ENCODE measurements at regions not wholly inside any gene's neighbourhood (a gene's known extent, or its start where the extent isn't known, plus 50 kb on each side); places are given as distances from the start of the nearest gene placed in this dataset.

- DNase-seq, result no peak
These were observed 173.3 kb upstream of the MYCN start for GRCh38 chr2:15766911-15767597.

- DNase-seq, result no peak
These were observed 172.7 kb upstream of the MYCN start for GRCh38 chr2:15767679-15768078.

GRCh38 chr2:15768142-15768541 is 172.2 kb upstream of the MYCN start:
- no peak for DNase-seq

GRCh38 chr2:15768615-15769014 is 171.7 kb upstream of the MYCN start:
- DNase-seq, result no peak

- DNase-seq, result no peak
These were observed 171.1 kb upstream of the MYCN start for GRCh38 chr2:15769235-15769634.

- DNase-seq, result no peak
These were observed 170.4 kb upstream of the MYCN start for GRCh38 chr2:15769676-15770547.

- DNase-seq, result no peak
These were observed 169.7 kb upstream of the MYCN start for GRCh38 chr2:15770606-15771005.

GRCh38 chr2:15771124-15771523 is 169.2 kb upstream of the MYCN start:
- no peak for DNase-seq

GRCh38 chr2:15772086-15772595 is 168.2 kb upstream of the MYCN start:
- DNase-seq, result no peak

- no peak for DNase-seq
These were observed 167.7 kb upstream of the MYCN start for GRCh38 chr2:15772681-15773080.

- no peak for DNase-seq
These were observed 167.1 kb upstream of the MYCN start for GRCh38 chr2:15773204-15773603.

GRCh38 chr2:15773846-15774245 is 166.5 kb upstream of the MYCN start:
- DNase-seq, result no peak

- DNase-seq, result no peak
These were observed 164.4 kb upstream of the MYCN start for GRCh38 chr2:15775753-15776628.

GRCh38 chr2:15776629-15776919 is 163.8 kb upstream of the MYCN start:
- no peak for DNase-seq

- no peak for DNase-seq
These were observed 163.2 kb upstream of the MYCN start for GRCh38 chr2:15776992-15777702.

- no peak for DNase-seq
These were observed 162.5 kb upstream of the MYCN start for GRCh38 chr2:15777795-15778371.

GRCh38 chr2:15778529-15779219 is 161.7 kb upstream of the MYCN start:
- DNase-seq, result no peak

GRCh38 chr2:15779381-15780041 is 160.8 kb upstream of the MYCN start:
- no peak for DNase-seq

GRCh38 chr2:15780234-15780633 is 160.1 kb upstream of the MYCN start:
- DNase-seq, result no peak

GRCh38 chr2:15780912-15781574 is 159.3 kb upstream of the MYCN start:
- no peak for DNase-seq
